Thyroid gland (tissue), 4 donors: ENCODE measurements at regions not wholly inside any gene's neighbourhood (a gene's known extent, or its start where the extent isn't known, plus 50 kb on each side); places are given as distances from the start of the nearest gene placed in this dataset.

ENCODE experiments used
- CTCF ChIP-seq, 6 experiments: fragments of 200-600 bp in 3 of 6; fragments of 450-650 bp in 3 of 6; sonication (generic) in 3 of 6; IDR thresholded peaks; one replicate each; pipeline ENCODE4 v1.5.1; 2016 to 2019; ENCODE audit warnings: antibody characterized with exemption in 6 of 6, mild to moderate bottlenecking in 2 of 6, inconsistent platforms in 1 of 6, moderate library complexity in 1 of 6
- POLR2A ChIP-seq, 2 donors: fragments of 450-650 bp; IDR thresholded peaks; one replicate each; pipeline ENCODE4 v1.6.1; 2017; ENCODE audit warnings: antibody characterized with exemption in 2 of 2, mild to moderate bottlenecking in 2 of 2, moderate library complexity in 1 of 2

DNA sequence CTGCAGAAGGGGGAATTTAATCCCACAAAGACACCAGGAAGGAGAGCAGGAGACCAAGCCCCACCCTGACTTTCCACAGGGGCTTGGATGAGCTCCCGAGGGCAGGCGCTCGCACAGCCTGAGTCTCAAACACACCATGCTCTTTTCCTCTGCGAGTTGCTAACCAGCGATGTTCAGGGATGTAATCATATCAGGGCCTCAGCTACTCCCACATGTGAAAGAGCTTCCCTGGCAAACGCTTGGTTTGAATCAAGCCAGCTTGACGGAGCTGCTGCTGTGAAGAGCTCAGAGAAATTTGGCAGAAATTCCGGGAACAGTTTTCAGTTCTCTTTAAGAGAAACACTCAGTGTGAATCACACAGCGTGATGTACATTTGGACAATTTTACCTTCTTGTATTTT is 385.8 kb downstream of the GALR1 start:
- no peak for TF ChIP-seq CTCF (IDR thresholded peaks at IDR 0.05)
- no peak for TF ChIP-seq POLR2A (IDR thresholded peaks at IDR 0.05)
